ENCODE measurements at regions not wholly inside any gene's neighbourhood (a gene's known extent, or its start where the extent isn't known, plus 50 kb on each side); places are given as distances from the start of the nearest gene placed in this dataset.

- TF ChIP-seq CTCF (IDR thresholded peaks at IDR 0.05) (no peak), POLR2A (IDR thresholded peaks at IDR 0.05) (no peak)
These were observed 54.0 kb upstream of the CCN2 start for GRCh38 chr6:132005178-132005577.

Data from Peyer's patch (tissue), 4 donors.